ENCODE measurements at regions not wholly inside any gene's neighbourhood (a gene's known extent, or its start where the extent isn't known, plus 50 kb on each side); places are given as distances from the start of the nearest gene placed in this dataset.

- H3K4me3 Mint-ChIP-seq (ENCODE audit: unreplicated experiment) = no peak overlapping the region
- Histone ChIP-seq H3K27ac (ENCODE audit: low read depth, low read length) (no peak overlapping the region), H3K9me3 (ENCODE audit: insufficient read depth, low read depth, low read length) (no peaks in the 10 kb centered on the region), H3K27me3 (ENCODE audit: insufficient read depth, low read length) (no peaks in the 10 kb centered on the region), H3K36me3 (ENCODE audit: insufficient read depth, low read length) (no peaks in the 10 kb centered on the region), H3K9ac (ENCODE audit: low read length) (no peak overlapping the region), H3K4me2 (ENCODE audit: low read length) (no peak overlapping the region), H2AFZ (ENCODE audit: low read depth, low read length) (no peak overlapping the region), H3K4me1 (ENCODE audit: insufficient read depth, low read length) (no peaks in the 10 kb centered on the region), H4K20me1 (ENCODE audit: insufficient read depth, low read length) (no peaks in the 10 kb centered on the region), H3K79me2 (ENCODE audit: insufficient read depth, low read length) (no peaks in the 10 kb centered on the region), H3K4me3 (ENCODE audit: insufficient read depth, low read depth, low read length) (no peak overlapping the region)
- peaks cover 3% of the 10 kb centered on the region for H3K36me3 Mint-ChIP-seq (ENCODE audit: low read depth, unreplicated experiment)
- TF ChIP-seq CTCF (IDR thresholded peaks at IDR 0.05; ENCODE audit: insufficient read depth, low read depth, low read length) (no peak), EZH2 (IDR thresholded peaks at IDR 0.05; ENCODE audit: insufficient read depth, low read length) (no peak)
- no peak for FAIRE-seq
- H3K9me3 Mint-ChIP-seq (ENCODE audit: unreplicated experiment) = peaks cover 8% of the 10 kb centered on the region
- DNase-seq (ENCODE audit: low read depth) = no peak
- H3K4me1 Mint-ChIP-seq (ENCODE audit: low read depth, unreplicated experiment) = peaks cover 4% of the 10 kb centered on the region
- no peak overlapping the region for H3K27ac Mint-ChIP-seq (ENCODE audit: unreplicated experiment)
- peaks cover 12% of the 10 kb centered on the region for H3K27me3 Mint-ChIP-seq (ENCODE audit: low read depth, unreplicated experiment)
Measured at GRCh38 chr5:3842591-3842990, 247.0 kb downstream of the IRX1 start.

GRCh38 chr5:3843706-3844105 is 248.1 kb downstream of the IRX1 start:
- H4K20me1 ChIP-seq (ENCODE audit: insufficient read depth, low read length) = no peaks in the 10 kb centered on the region
- H3K27ac Mint-ChIP-seq (ENCODE audit: unreplicated experiment) = no peak overlapping the region
- no peak for TF ChIP-seq CTCF (IDR thresholded peaks at IDR 0.05; ENCODE audit: insufficient read depth, low read depth, low read length)
- no peak for TF ChIP-seq EZH2 (IDR thresholded peaks at IDR 0.05; ENCODE audit: insufficient read depth, low read length)
- no peak overlapping the region for H3K27ac ChIP-seq (ENCODE audit: low read depth, low read length)
- no peaks in the 10 kb centered on the region for H3K9me3 ChIP-seq (ENCODE audit: insufficient read depth, low read depth, low read length)
- H3K36me3 ChIP-seq (ENCODE audit: insufficient read depth, low read length) = no peaks in the 10 kb centered on the region
- H3K79me2 ChIP-seq (ENCODE audit: insufficient read depth, low read length) = no peaks in the 10 kb centered on the region
- H3K4me3 Mint-ChIP-seq (ENCODE audit: unreplicated experiment) = no peak overlapping the region
- peaks cover 8% of the 10 kb centered on the region for H3K9me3 Mint-ChIP-seq (ENCODE audit: unreplicated experiment)
- peaks cover 6% of the 10 kb centered on the region for H3K27me3 Mint-ChIP-seq (ENCODE audit: low read depth, unreplicated experiment)
- no peak overlapping the region for H3K9ac ChIP-seq (ENCODE audit: low read length)
- peaks cover 1% of the 10 kb centered on the region for H3K36me3 Mint-ChIP-seq (ENCODE audit: low read depth, unreplicated experiment)
- peaks cover 4% of the 10 kb centered on the region for H3K4me1 Mint-ChIP-seq (ENCODE audit: low read depth, unreplicated experiment)
- H3K27me3 ChIP-seq (ENCODE audit: insufficient read depth, low read length) = no peaks in the 10 kb centered on the region
- no peak overlapping the region for H2AFZ ChIP-seq (ENCODE audit: low read depth, low read length)
- H3K4me3 ChIP-seq (ENCODE audit: insufficient read depth, low read depth, low read length) = no peak overlapping the region
- DNase-seq (ENCODE audit: low read depth) = no peak
- no peaks in the 10 kb centered on the region for H3K4me1 ChIP-seq (ENCODE audit: insufficient read depth, low read length)
- no peak overlapping the region for H3K4me2 ChIP-seq (ENCODE audit: low read length)
- no peak for FAIRE-seq

GRCh38 chr5:3844266-3844665 is 248.6 kb downstream of the IRX1 start:
- H3K36me3 Mint-ChIP-seq (ENCODE audit: low read depth, unreplicated experiment) = peaks cover 1% of the 10 kb centered on the region
- no peak overlapping the region for H3K9ac ChIP-seq (ENCODE audit: low read length)
- no peaks in the 10 kb centered on the region for H3K79me2 ChIP-seq (ENCODE audit: insufficient read depth, low read length)
- H2AFZ ChIP-seq (ENCODE audit: low read depth, low read length) = no peak overlapping the region
- no peaks in the 10 kb centered on the region for H3K36me3 ChIP-seq (ENCODE audit: insufficient read depth, low read length)
- no peak overlapping the region for H3K27ac ChIP-seq (ENCODE audit: low read depth, low read length)
- no peaks in the 10 kb centered on the region for H3K27me3 ChIP-seq (ENCODE audit: insufficient read depth, low read length)
- FAIRE-seq = no peak
- no peak overlapping the region for H3K27ac Mint-ChIP-seq (ENCODE audit: unreplicated experiment)
- no peak overlapping the region for H3K4me2 ChIP-seq (ENCODE audit: low read length)
- peaks cover 8% of the 10 kb centered on the region for H3K9me3 Mint-ChIP-seq (ENCODE audit: unreplicated experiment)
- H3K4me3 Mint-ChIP-seq (ENCODE audit: unreplicated experiment) = no peak overlapping the region
- H4K20me1 ChIP-seq (ENCODE audit: insufficient read depth, low read length) = no peaks in the 10 kb centered on the region
- no peaks in the 10 kb centered on the region for H3K9me3 ChIP-seq (ENCODE audit: insufficient read depth, low read depth, low read length)
- no peaks in the 10 kb centered on the region for H3K4me1 ChIP-seq (ENCODE audit: insufficient read depth, low read length)
- peaks cover 6% of the 10 kb centered on the region for H3K27me3 Mint-ChIP-seq (ENCODE audit: low read depth, unreplicated experiment)
- no peak for DNase-seq (ENCODE audit: low read depth)
- H3K4me3 ChIP-seq (ENCODE audit: insufficient read depth, low read depth, low read length) = no peak overlapping the region
- peaks cover 4% of the 10 kb centered on the region for H3K4me1 Mint-ChIP-seq (ENCODE audit: low read depth, unreplicated experiment)
- no peak for TF ChIP-seq CTCF (IDR thresholded peaks at IDR 0.05; ENCODE audit: insufficient read depth, low read depth, low read length)
- no peak for TF ChIP-seq EZH2 (IDR thresholded peaks at IDR 0.05; ENCODE audit: insufficient read depth, low read length)
